Progenitor cell of endocrine pancreas (in vitro differentiated cells): ENCODE measurements at regions not wholly inside any gene's neighbourhood (a gene's known extent, or its start where the extent isn't known, plus 50 kb on each side); places are given as distances from the start of the nearest gene placed in this dataset.

Source experiments
- DNase-seq: peaks from one replicate; pipeline ENCODE4 v3.0.0; 2021; ENCODE audit warnings: low spot score; ENCODE audit not compliant: unreplicated experiment
- H3K27ac Mint-ChIP-seq: 2 replicates; pipeline ENCODE4 v1.8.0; 2021; ENCODE audit warnings: mild to moderate bottlenecking, moderate library complexity, mixed read lengths
- H3K27me3 Mint-ChIP-seq: 2 replicates; pipeline ENCODE4 v1.8.0; 2021; ENCODE audit warnings: mixed read lengths
- H3K36me3 Mint-ChIP-seq: 2 replicates; pipeline ENCODE4 v1.8.0; 2022; ENCODE audit warnings: mixed read lengths; ENCODE audit not compliant: insufficient read depth
- H3K4me1 Mint-ChIP-seq: 2 replicates; pipeline ENCODE4 v1.8.0; 2021; ENCODE audit warnings: low read depth, mixed read lengths
- H3K4me3 Mint-ChIP-seq: 2 replicates; pipeline ENCODE4 v1.8.0; 2021; ENCODE audit warnings: low read depth, mild to moderate bottlenecking, moderate library complexity, mixed read lengths
- H3K9me3 Mint-ChIP-seq: 2 replicates; pipeline ENCODE4 v1.8.0; 2021; ENCODE audit warnings: low read depth, mixed read lengths
- CTCF ChIP-seq: fragments of 200-600 bp; sonication (generic); IDR thresholded peaks from one replicate; pipeline ENCODE4 v1.5.0; 2021; ENCODE audit warnings: antibody characterized with exemption, mild to moderate bottlenecking; ENCODE audit not compliant: unreplicated experiment

- TF ChIP-seq CTCF = no peak
Observed at GRCh38 chr6:77341058-77341986, 122.0 kb downstream of the HTR1B start.

GRCh38 chr6:77340331-77340730 lies 123.0 kb downstream of the HTR1B start:
- peaks cover 13% of the 10 kb centered on the region for H3K9me3 Mint-ChIP-seq
- H3K27ac Mint-ChIP-seq = no peak overlapping the region
- TF ChIP-seq CTCF = no peak
- peaks cover 2% of the 10 kb centered on the region for H3K36me3 Mint-ChIP-seq
- H3K4me3 Mint-ChIP-seq = no peak overlapping the region
- peaks cover 6% of the 10 kb centered on the region for H3K4me1 Mint-ChIP-seq
- no peaks in the 10 kb centered on the region for H3K27me3 Mint-ChIP-seq
- no peak for DNase-seq

More at GRCh38 chr6:77341058-77341986, 122.0 kb downstream of the HTR1B start:
- Mint-ChIP-seq H3K27ac (no peak overlapping the region), H3K4me3 (no peak overlapping the region), H3K36me3 (peaks cover 2% of the 10 kb centered on the region), H3K27me3 (no peaks in the 10 kb centered on the region), H3K4me1 (peaks cover 6% of the 10 kb centered on the region), H3K9me3 (peaks cover 4% of the 10 kb centered on the region)
- DNase-seq = no peak

- Mint-ChIP-seq H3K4me1 (peaks cover 6% of the 10 kb centered on the region), H3K4me3 (no peak overlapping the region), H3K27ac (no peak overlapping the region), H3K36me3 (no peaks in the 10 kb centered on the region), H3K27me3 (no peaks in the 10 kb centered on the region), H3K9me3 (peaks cover 16% of the 10 kb centered on the region)
- DNase-seq = no peak
- TF ChIP-seq CTCF = no peak
Observed at GRCh38 chr6:77339926-77340325, 123.4 kb downstream of the HTR1B start.

- DNase-seq = no peak
- no peak overlapping the region for H3K4me3 Mint-ChIP-seq
- H3K9me3 Mint-ChIP-seq = peaks cover 21% of the 10 kb centered on the region
- H3K36me3 Mint-ChIP-seq = peaks cover 2% of the 10 kb centered on the region
- no peak overlapping the region for H3K27ac Mint-ChIP-seq
- no peak for TF ChIP-seq CTCF
- no peaks in the 10 kb centered on the region for H3K27me3 Mint-ChIP-seq
- H3K4me1 Mint-ChIP-seq = peaks cover 6% of the 10 kb centered on the region
Observed at GRCh38 chr6:77337392-77337791, 125.9 kb downstream of the HTR1B start.

- Mint-ChIP-seq H3K27ac (no peak overlapping the region), H3K4me3 (no peak overlapping the region), H3K4me1 (peaks cover 7% of the 10 kb centered on the region), H3K36me3 (peaks cover 2% of the 10 kb centered on the region), H3K27me3 (no peaks in the 10 kb centered on the region), H3K9me3 (peaks cover 21% of the 10 kb centered on the region)
- DNase-seq = no peak
- TF ChIP-seq CTCF = no peak
Observed at GRCh38 chr6:77334093-77334492, 129.2 kb downstream of the HTR1B start.
